ENCODE measurements at regions not wholly inside any gene's neighbourhood (a gene's known extent, or its start where the extent isn't known, plus 50 kb on each side); places are given as distances from the start of the nearest gene placed in this dataset.

- DNase-seq: no peak
Measured at GRCh38 chr9:106283769-106284168, 579.2 kb upstream of the ZNF462 start.

GRCh38 chr9:106284296-106284695 lies 578.7 kb upstream of the ZNF462 start:
- no peak for DNase-seq

GRCh38 chr9:106286249-106286648 lies 576.7 kb upstream of the ZNF462 start:
- DNase-seq: no peak

GRCh38 chr9:106287091-106287631 lies 575.8 kb upstream of the ZNF462 start:
- no peak for DNase-seq

- no peak for DNase-seq
Measured at GRCh38 chr9:106287731-106288130, 575.2 kb upstream of the ZNF462 start.

- DNase-seq: no peak
Measured at GRCh38 chr9:106288689-106289088, 574.3 kb upstream of the ZNF462 start.

- DNase-seq: no peak
Measured at GRCh38 chr9:106291786-106292185, 571.2 kb upstream of the ZNF462 start.

GRCh38 chr9:106296426-106296825 lies 566.5 kb upstream of the ZNF462 start:
- no peak for DNase-seq

- no peak for DNase-seq
Measured at GRCh38 chr9:106298997-106299396, 564.0 kb upstream of the ZNF462 start.

- no peak for DNase-seq
Measured at GRCh38 chr9:106304401-106304920, 558.5 kb upstream of the ZNF462 start.

- no peak for DNase-seq
Measured at GRCh38 chr9:106305428-106306133, 557.4 kb upstream of the ZNF462 start.

- DNase-seq: no peak
Measured at GRCh38 chr9:106307670-106308069, 555.3 kb upstream of the ZNF462 start.

GRCh38 chr9:106309925-106310324 lies 553.0 kb upstream of the ZNF462 start:
- no peak for DNase-seq

GRCh38 chr9:106310782-106311181 lies 552.2 kb upstream of the ZNF462 start:
- DNase-seq: no peak

- DNase-seq: no peak
Measured at GRCh38 chr9:106312906-106313305, 550.1 kb upstream of the ZNF462 start.

- DNase-seq: no peak
Measured at GRCh38 chr9:106314476-106314875, 548.5 kb upstream of the ZNF462 start.

- no peak for DNase-seq
Measured at GRCh38 chr9:106321394-106322180, 541.4 kb upstream of the ZNF462 start.

- no peak for DNase-seq
Measured at GRCh38 chr9:106322706-106323245, 540.2 kb upstream of the ZNF462 start.

- DNase-seq: no peak
Measured at GRCh38 chr9:106324053-106324585, 538.8 kb upstream of the ZNF462 start.

GRCh38 chr9:106324591-106325280 lies 538.2 kb upstream of the ZNF462 start:
- DNase-seq: no peak

- no peak for DNase-seq
Measured at GRCh38 chr9:106326493-106326892, 536.5 kb upstream of the ZNF462 start.

- DNase-seq: no peak
Measured at GRCh38 chr9:106333481-106333880, 529.5 kb upstream of the ZNF462 start.

GRCh38 chr9:106334081-106334480 lies 528.9 kb upstream of the ZNF462 start:
- no peak for DNase-seq
